HL-60 (cell line): ENCODE measurements at regions not wholly inside any gene's neighbourhood (a gene's known extent, or its start where the extent isn't known, plus 50 kb on each side); places are given as distances from the start of the nearest gene placed in this dataset.

ENCODE experiments used
- CTCF ChIP-seq: IDR thresholded peaks from one replicate; pipeline ENCODE4 v1.5.1; 2011; ENCODE audit warnings: low read length, control low read depth, inconsistent platforms; ENCODE audit not compliant: insufficient read depth
- POLR2AphosphoS5 ChIP-seq: IDR thresholded peaks from 2 replicates; pipeline ENCODE4 v1.6.1; 2012; ENCODE audit warnings: low read depth
- REST ChIP-seq: IDR thresholded peaks from 2 replicates; pipeline ENCODE4 v1.6.1; 2012; ENCODE audit warnings: low read depth; ENCODE audit not compliant: insufficient replicate concordance

- TF ChIP-seq REST = no peak
- no peak for TF ChIP-seq CTCF
- TF ChIP-seq POLR2AphosphoS5 = no peak
Observed at GRCh38 chr11:116542406-116542805, 230.4 kb downstream of the BUD13 start.
